ENCODE measurements at regions not wholly inside any gene's neighbourhood (a gene's known extent, or its start where the extent isn't known, plus 50 kb on each side); places are given as distances from the start of the nearest gene placed in this dataset.

DNA sequence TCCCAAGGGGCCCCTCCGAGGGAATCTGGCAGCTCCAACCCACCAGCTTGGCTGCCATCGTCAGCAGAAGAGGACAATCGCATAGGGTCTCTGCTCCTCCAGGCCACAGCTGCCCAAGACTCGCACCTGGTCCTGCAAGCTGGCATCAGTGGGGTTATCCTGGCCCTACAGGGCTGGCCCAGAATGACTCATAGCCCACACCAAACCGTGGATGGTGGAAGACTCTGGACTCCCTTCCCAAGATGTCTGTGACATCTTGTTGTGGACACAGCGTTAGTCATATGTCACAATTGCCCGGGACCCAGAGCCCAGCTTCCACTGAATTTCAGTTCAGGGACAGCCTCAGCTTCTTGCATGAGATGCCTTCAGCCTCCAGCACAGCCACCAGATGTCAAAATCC is 91.5 kb upstream of the CUX1 start:
- TF ChIP-seq GLIS3 (CRISPR knock-in tag; IDR thresholded peaks at IDR 0.05) = no peak
- TF ChIP-seq CREB5 (CRISPR knock-in tag; IDR thresholded peaks at IDR 0.05; ENCODE audit: low read depth) = no peak
- no peak for TF ChIP-seq TOX (CRISPR knock-in tag; IDR thresholded peaks at IDR 0.05; ENCODE audit: borderline replicate concordance)
- TF ChIP-seq ZC3H10 (CRISPR knock-in tag; IDR thresholded peaks at IDR 0.05) = no peak
- TF ChIP-seq RARB (CRISPR knock-in tag; IDR thresholded peaks at IDR 0.05) = no peak
- no peak for TF ChIP-seq PATZ1 (CRISPR knock-in tag; IDR thresholded peaks at IDR 0.05; ENCODE audit: borderline replicate concordance)
- no peak for TF ChIP-seq OSR1 (CRISPR knock-in tag; IDR thresholded peaks at IDR 0.05)
- no peak for TF ChIP-seq CSDC2 (CRISPR knock-in tag; IDR thresholded peaks at IDR 0.05)
- no peak for TF ChIP-seq ARNTL (CRISPR knock-in tag; IDR thresholded peaks at IDR 0.05; ENCODE audit: borderline replicate concordance, low read depth)
- TF ChIP-seq PPARA (CRISPR knock-in tag; IDR thresholded peaks at IDR 0.05; ENCODE audit: borderline replicate concordance) = no peak
- no peak for TF ChIP-seq BACH2 (CRISPR knock-in tag; IDR thresholded peaks at IDR 0.05; ENCODE audit: borderline replicate concordance)
- no peak for TF ChIP-seq ZFP30 (CRISPR knock-in tag; IDR thresholded peaks at IDR 0.05)
- no peak for TF ChIP-seq CSRNP3 (CRISPR knock-in tag; IDR thresholded peaks at IDR 0.05)
- TF ChIP-seq, protein P1, sequence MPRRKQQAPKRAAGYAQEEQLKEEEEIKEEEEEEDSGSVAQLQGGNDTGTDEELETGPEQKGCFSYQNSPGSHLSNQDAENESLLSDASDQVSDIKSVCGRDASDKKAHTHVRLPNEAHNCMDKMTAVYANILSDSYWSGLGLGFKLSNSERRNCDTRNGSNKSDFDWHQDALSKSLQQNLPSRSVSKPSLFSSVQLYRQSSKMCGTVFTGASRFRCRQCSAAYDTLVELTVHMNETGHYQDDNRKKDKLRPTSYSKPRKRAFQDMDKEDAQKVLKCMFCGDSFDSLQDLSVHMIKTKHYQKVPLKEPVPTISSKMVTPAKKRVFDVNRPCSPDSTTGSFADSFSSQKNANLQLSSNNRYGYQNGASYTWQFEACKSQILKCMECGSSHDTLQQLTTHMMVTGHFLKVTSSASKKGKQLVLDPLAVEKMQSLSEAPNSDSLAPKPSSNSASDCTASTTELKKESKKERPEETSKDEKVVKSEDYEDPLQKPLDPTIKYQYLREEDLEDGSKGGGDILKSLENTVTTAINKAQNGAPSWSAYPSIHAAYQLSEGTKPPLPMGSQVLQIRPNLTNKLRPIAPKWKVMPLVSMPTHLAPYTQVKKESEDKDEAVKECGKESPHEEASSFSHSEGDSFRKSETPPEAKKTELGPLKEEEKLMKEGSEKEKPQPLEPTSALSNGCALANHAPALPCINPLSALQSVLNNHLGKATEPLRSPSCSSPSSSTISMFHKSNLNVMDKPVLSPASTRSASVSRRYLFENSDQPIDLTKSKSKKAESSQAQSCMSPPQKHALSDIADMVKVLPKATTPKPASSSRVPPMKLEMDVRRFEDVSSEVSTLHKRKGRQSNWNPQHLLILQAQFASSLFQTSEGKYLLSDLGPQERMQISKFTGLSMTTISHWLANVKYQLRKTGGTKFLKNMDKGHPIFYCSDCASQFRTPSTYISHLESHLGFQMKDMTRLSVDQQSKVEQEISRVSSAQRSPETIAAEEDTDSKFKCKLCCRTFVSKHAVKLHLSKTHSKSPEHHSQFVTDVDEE (CRISPR knock-in tag; IDR thresholded peaks at IDR 0.05) = no peak
